Colonic mucosa (tissue), 4 donors: ENCODE measurements at regions not wholly inside any gene's neighbourhood (a gene's known extent, or its start where the extent isn't known, plus 50 kb on each side); places are given as distances from the start of the nearest gene placed in this dataset.
"Not testable (repeated sequence)": the region's sequence is repeated elsewhere in the genome, so short reads cannot be mapped to it uniquely, and the experiment has no call there.

Source experiments
- DNase-seq: peaks from one replicate; pipeline ENCODE4 v3.0.0-alpha.2; 2020
- H3K27ac ChIP-seq: fragments of 200-600 bp; one replicate; pipeline ENCODE4 v1.8.0; 2021
- H3K27me3 ChIP-seq: fragments of 200-600 bp; one replicate; pipeline ENCODE4 v1.8.0; 2021
- H3K36me3 ChIP-seq: fragments of 200-600 bp; one replicate; pipeline ENCODE4 v1.8.0; 2021
- H3K4me1 ChIP-seq: fragments of 200-600 bp; one replicate; pipeline ENCODE4 v1.8.0; 2021; ENCODE audit warnings: mild to moderate bottlenecking
- H3K4me3 ChIP-seq: fragments of 200-600 bp; one replicate; pipeline ENCODE4 v1.8.0; 2021
- H3K9ac ChIP-seq, 2 donors: one replicate each; pipeline ENCODE4 v1.7.0; 2013; ENCODE audit warnings: control low read depth in 2 of 2, low read depth in 2 of 2, low read length in 2 of 2
- H3K9me3 ChIP-seq: fragments of 200-600 bp; one replicate; pipeline ENCODE4 v1.8.0; 2021
- CTCF ChIP-seq: fragments of 200-600 bp; IDR thresholded peaks from one replicate; pipeline ENCODE4 v1.8.0; 2022; ENCODE audit warnings: antibody characterized with exemption, mild to moderate bottlenecking
- intact Hi-C: fragments of 100-400 bp; cut with DNase I; formaldehyde crosslinking; loops from one replicate; pipeline ENCODE4 v1.14.1; 2022
- donor health status: healthy.
- donor health status: DM: no; HTN: no; CAD: no.
- donor health status: DM: no; HTN: no; CAD: no.

GRCh38 chr18:1510542-1511179 is 606.0 kb downstream of the ADCYAP1 start:
- no peaks in the 10 kb centered on the region for H3K9me3 ChIP-seq
- H3K4me3 ChIP-seq = no peak overlapping the region
- no peaks in the 10 kb centered on the region for H3K4me1 ChIP-seq
- H3K27ac ChIP-seq = no peak overlapping the region
- H3K36me3 ChIP-seq = no peaks in the 10 kb centered on the region
- intact Hi-C loops = no loop called here
- no peak for TF ChIP-seq CTCF
- no peaks in the 10 kb centered on the region for H3K27me3 ChIP-seq
- no peak for DNase-seq
- no peak overlapping the region for H3K9ac ChIP-seq

- Histone ChIP-seq H3K9ac (no peak overlapping the region), H3K4me1 (no peaks in the 10 kb centered on the region), H3K27ac (no peak overlapping the region), H3K4me3 (no peak overlapping the region), H3K36me3 (no peaks in the 10 kb centered on the region), H3K9me3 (no peaks in the 10 kb centered on the region), H3K27me3 (no peaks in the 10 kb centered on the region)
- DNase-seq = no peak
- TF ChIP-seq CTCF = no peak
- intact Hi-C loops = no loop called here
Observed at GRCh38 chr18:1511619-1512311, 607.1 kb downstream of the ADCYAP1 start.

- no peak for DNase-seq
- no peaks in the 10 kb centered on the region for H3K27me3 ChIP-seq
- no peak for TF ChIP-seq CTCF
- H3K9me3 ChIP-seq = no peaks in the 10 kb centered on the region
- no peak overlapping the region for H3K4me3 ChIP-seq
- H3K4me1 ChIP-seq = no peaks in the 10 kb centered on the region
- no peak overlapping the region for H3K9ac ChIP-seq
- intact Hi-C loops = no loop called here
- no peak overlapping the region for H3K27ac ChIP-seq
- no peaks in the 10 kb centered on the region for H3K36me3 ChIP-seq
Observed at GRCh38 chr18:1513519-1513918, 608.8 kb downstream of the ADCYAP1 start.

GRCh38 chr18:1521588-1522248 is 617.0 kb downstream of the ADCYAP1 start:
- H3K27me3 ChIP-seq, H3K27ac ChIP-seq, H3K9me3 ChIP-seq, intact Hi-C loops, H3K4me3 ChIP-seq, H3K36me3 ChIP-seq, H3K9ac ChIP-seq, DNase-seq, H3K4me1 ChIP-seq: not testable (repeated sequence)

- Histone ChIP-seq H3K27ac (no peak overlapping the region), H3K9me3 (no peaks in the 10 kb centered on the region), H3K4me1 (no peaks in the 10 kb centered on the region), H3K9ac (no peak overlapping the region), H3K4me3 (no peak overlapping the region), H3K36me3 (no peaks in the 10 kb centered on the region), H3K27me3 (no peaks in the 10 kb centered on the region)
- DNase-seq = no peak
- intact Hi-C loops = no loop called here
- TF ChIP-seq CTCF = no peak
Observed at GRCh38 chr18:1522249-1522615, 617.6 kb downstream of the ADCYAP1 start.

- H3K9me3 ChIP-seq = no peaks in the 10 kb centered on the region
- H3K36me3 ChIP-seq = no peaks in the 10 kb centered on the region
- no peak for TF ChIP-seq CTCF
- no peak for DNase-seq
- H3K27ac ChIP-seq = no peak overlapping the region
- intact Hi-C loops = no loop called here
- H3K4me3 ChIP-seq = no peak overlapping the region
- H3K4me1 ChIP-seq = no peaks in the 10 kb centered on the region
- H3K9ac ChIP-seq = no peak overlapping the region
- H3K27me3 ChIP-seq = no peaks in the 10 kb centered on the region
Observed at GRCh38 chr18:1526991-1527390, 622.3 kb downstream of the ADCYAP1 start.
